Caco-2 (cell line): ENCODE measurements at regions not wholly inside any gene's neighbourhood (a gene's known extent, or its start where the extent isn't known, plus 50 kb on each side); places are given as distances from the start of the nearest gene placed in this dataset.

Experiments used
- BruUV-seq: library from RNA; stranded (reverse); fragments of 400-500 nt; replicated peaks from 2 replicates; lab custom pipeline; 2021; lab: Mats Ljungman, UMichigan
- CTCF ChIA-PET: fragments of 300-600 bp; sonication (Branson Sonifier 250); formaldehyde crosslinking; loops from one replicate; lab custom pipeline; 2022; ENCODE audit warnings: antibody characterized with exemption; lab: Charles Lee
- POLR2A ChIA-PET: fragments of 300-600 bp; sonication (Branson Sonifier 250); formaldehyde crosslinking; loops from one replicate; lab custom pipeline; 2022; ENCODE audit warnings: antibody characterized with exemption; lab: Charles Lee
- DNase-seq, 2 experiments: peaks; one replicate each; pipeline versions ENCODE4 v3.0.0 to v3.0.0-alpha.2; 2020 to 2022
- H3K27me3 ChIP-seq: replicated peaks from 2 replicates; pipeline ENCODE4 v1.6.0; 2011; ENCODE audit warnings: low read length; ENCODE audit not compliant: control insufficient read depth, insufficient read depth
- H3K36me3 ChIP-seq: 2 replicates; pipeline ENCODE4 v1.5.1; 2011; ENCODE audit warnings: low read length; ENCODE audit not compliant: control insufficient read depth, insufficient read depth
- H3K4me1 ChIP-seq: fragments of 250-450 bp; sonication (Bioruptor Pico); 2 replicates; pipeline ENCODE4 v1.5.1; 2020; ENCODE audit warnings: mild to moderate bottlenecking
- H3K4me3 ChIP-seq: 2 replicates; pipeline ENCODE4 v1.5.1; 2011; ENCODE audit warnings: low read depth, mild to moderate bottlenecking, control low read depth, low read length
- H3K9me3 ChIP-seq: fragments of 250-450 bp; sonication (Bioruptor Pico); 2 replicates; pipeline ENCODE4 v1.5.1; 2020; ENCODE audit warnings: mild to moderate bottlenecking, moderate library complexity
- H3K27ac Mint-ChIP-seq: one replicate; pipeline ENCODE4 v1.8.0; 2022; ENCODE audit warnings: mixed read lengths; ENCODE audit not compliant: unreplicated experiment
- H3K27me3 Mint-ChIP-seq: one replicate; pipeline ENCODE4 v1.8.0; 2022; ENCODE audit warnings: mixed read lengths; ENCODE audit not compliant: insufficient read depth, unreplicated experiment
- H3K36me3 Mint-ChIP-seq: one replicate; pipeline ENCODE4 v1.8.0; 2022; ENCODE audit warnings: mild to moderate bottlenecking, mixed read lengths; ENCODE audit not compliant: insufficient read depth, unreplicated experiment
- H3K4me1 Mint-ChIP-seq: one replicate; pipeline ENCODE4 v1.8.0; 2022; ENCODE audit warnings: low read depth, mixed read lengths; ENCODE audit not compliant: unreplicated experiment
- H3K4me3 Mint-ChIP-seq: one replicate; pipeline ENCODE4 v1.8.0; 2022; ENCODE audit warnings: mild to moderate bottlenecking, moderate library complexity, mixed read lengths; ENCODE audit not compliant: unreplicated experiment
- H3K9me3 Mint-ChIP-seq: one replicate; pipeline ENCODE4 v1.8.0; 2022; ENCODE audit warnings: mixed read lengths; ENCODE audit not compliant: unreplicated experiment
- intact Hi-C: fragments of 100-400 bp; cut with micrococcal nuclease; formaldehyde crosslinking; loops from one replicate; pipeline ENCODE4 v1.10.0; 2022; ENCODE audit not compliant: unreplicated experiment
- TF ChIP-seq, protein P1 (sequence below), 2 experiments: fragments of 200-600 bp in 1 of 2; IDR thresholded peaks; 1 replicate in 1 of 2; 2 replicates in 1 of 2; pipeline versions ENCODE4 v1.5.1 to v1.8.0; 2011 to 2022; ENCODE audit warnings: antibody characterized with exemption in 1 of 2, control low read depth in 1 of 2, inconsistent platforms in 1 of 2, low read depth in 1 of 2, low read length in 1 of 2, mild to moderate bottlenecking in 1 of 2, moderate library complexity in 1 of 2; ENCODE audit not compliant: insufficient read depth in 1 of 2, severe bottlenecking in 1 of 2, unreplicated experiment in 1 of 2

GRCh38 chr10:90286406-90286805 lies 571.4 kb downstream of the HTR7 start:
- Histone ChIP-seq H3K36me3 (no peaks in the 10 kb centered on the region), H3K4me1 (no peaks in the 10 kb centered on the region), H3K4me3 (no peak overlapping the region), H3K9me3 (no peaks in the 10 kb centered on the region), H3K27me3 (no peaks in the 10 kb centered on the region)
- ChIA-PET CTCF (no interaction called here), POLR2A (no interaction called here)
- Mint-ChIP-seq H3K36me3 (no peaks in the 10 kb centered on the region), H3K27me3 (peaks cover 23% of the 10 kb centered on the region), H3K9me3 (no peaks in the 10 kb centered on the region), H3K27ac (no peak overlapping the region), H3K4me1 (no peaks in the 10 kb centered on the region), H3K4me3 (no peak overlapping the region)
- TF ChIP-seq, protein P1, sequence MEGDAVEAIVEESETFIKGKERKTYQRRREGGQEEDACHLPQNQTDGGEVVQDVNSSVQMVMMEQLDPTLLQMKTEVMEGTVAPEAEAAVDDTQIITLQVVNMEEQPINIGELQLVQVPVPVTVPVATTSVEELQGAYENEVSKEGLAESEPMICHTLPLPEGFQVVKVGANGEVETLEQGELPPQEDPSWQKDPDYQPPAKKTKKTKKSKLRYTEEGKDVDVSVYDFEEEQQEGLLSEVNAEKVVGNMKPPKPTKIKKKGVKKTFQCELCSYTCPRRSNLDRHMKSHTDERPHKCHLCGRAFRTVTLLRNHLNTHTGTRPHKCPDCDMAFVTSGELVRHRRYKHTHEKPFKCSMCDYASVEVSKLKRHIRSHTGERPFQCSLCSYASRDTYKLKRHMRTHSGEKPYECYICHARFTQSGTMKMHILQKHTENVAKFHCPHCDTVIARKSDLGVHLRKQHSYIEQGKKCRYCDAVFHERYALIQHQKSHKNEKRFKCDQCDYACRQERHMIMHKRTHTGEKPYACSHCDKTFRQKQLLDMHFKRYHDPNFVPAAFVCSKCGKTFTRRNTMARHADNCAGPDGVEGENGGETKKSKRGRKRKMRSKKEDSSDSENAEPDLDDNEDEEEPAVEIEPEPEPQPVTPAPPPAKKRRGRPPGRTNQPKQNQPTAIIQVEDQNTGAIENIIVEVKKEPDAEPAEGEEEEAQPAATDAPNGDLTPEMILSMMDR (IDR thresholded peaks at IDR 0.05; ENCODE audit: insufficient read depth in 1 of 2, low read depth in 1 of 2, low read length in 1 of 2, severe bottlenecking in 1 of 2, unreplicated experiment in 1 of 2), result no peak
- intact Hi-C loops, result loop anchor here (10.0 kb wide), 1 partner anchor 148 kb away; no protein-coding TSS in a partner anchor
- no TSS peak for BruUV-seq
- DNase-seq, result no peak

- ChIA-PET POLR2A (no interaction called here), CTCF (no interaction called here)
- Histone ChIP-seq H3K4me3 (no peak overlapping the region), H3K27me3 (no peaks in the 10 kb centered on the region), H3K4me1 (no peaks in the 10 kb centered on the region), H3K36me3 (no peaks in the 10 kb centered on the region), H3K9me3 (no peaks in the 10 kb centered on the region)
- TF ChIP-seq, protein P1 (IDR thresholded peaks at IDR 0.05; ENCODE audit: insufficient read depth in 1 of 2, low read depth in 1 of 2, low read length in 1 of 2, severe bottlenecking in 1 of 2, unreplicated experiment in 1 of 2), result no peak
- Mint-ChIP-seq H3K4me3 (no peak overlapping the region), H3K4me1 (no peaks in the 10 kb centered on the region), H3K27ac (no peak overlapping the region), H3K36me3 (no peaks in the 10 kb centered on the region), H3K27me3 (peaks cover 23% of the 10 kb centered on the region), H3K9me3 (no peaks in the 10 kb centered on the region)
- BruUV-seq, result no TSS peak
- intact Hi-C loops, result loop anchor here (10.0 kb wide), 1 partner anchor 148 kb away; no protein-coding TSS in a partner anchor
- DNase-seq, result no peak
Measured at GRCh38 chr10:90286941-90287340, 570.9 kb downstream of the HTR7 start.

DNA sequence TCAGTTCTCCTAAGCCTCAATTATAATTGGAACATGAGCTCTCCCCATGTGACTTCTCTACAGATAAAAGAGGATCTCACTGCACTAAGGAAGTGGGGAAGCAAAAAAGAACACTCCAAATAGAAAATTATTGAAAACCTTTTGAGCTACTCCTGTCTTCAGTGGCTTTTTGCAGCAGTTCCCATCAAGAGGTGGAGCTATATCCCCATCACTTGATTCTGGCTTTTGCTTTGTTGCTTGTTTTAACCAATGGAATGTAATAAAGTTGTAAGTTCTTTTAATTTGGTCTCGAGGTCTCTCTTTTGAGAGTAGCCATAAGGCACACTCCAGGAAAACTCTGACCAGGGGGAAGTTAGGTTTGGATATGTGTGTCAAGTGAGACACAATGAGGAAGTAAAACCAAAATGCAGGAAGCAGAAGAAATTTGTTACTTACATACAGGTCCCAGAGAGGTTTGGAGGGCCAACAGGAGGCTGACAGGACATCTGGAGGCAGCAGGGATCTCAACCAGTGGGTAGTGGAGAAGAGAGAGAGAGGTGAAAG lies 569.4 kb downstream of the HTR7 start:
- POLR2A ChIA-PET, result no interaction called here
- Histone ChIP-seq H3K36me3 (no peaks in the 10 kb centered on the region), H3K9me3 (no peaks in the 10 kb centered on the region), H3K27me3 (no peaks in the 10 kb centered on the region), H3K4me1 (no peaks in the 10 kb centered on the region), H3K4me3 (no peak overlapping the region)
- intact Hi-C loops, result loop anchor here (1.0 to 10.0 kb wide), 2 partner anchors 146 to 291 kb away; no protein-coding TSS in a partner anchor
- CTCF ChIA-PET, result interaction anchor here (0.8 to 1.6 kb wide), 3 partner anchors 297 to 304 kb away, joined by 4 to 14 read pairs (median 4); no protein-coding TSS in a partner anchor
- H3K4me1 Mint-ChIP-seq, result no peaks in the 10 kb centered on the region
- peaks cover 23% of the 10 kb centered on the region for H3K27me3 Mint-ChIP-seq
- TF ChIP-seq, protein P1 (IDR thresholded peaks at IDR 0.05; ENCODE audit: insufficient read depth in 1 of 2, low read depth in 1 of 2, low read length in 1 of 2, severe bottlenecking in 1 of 2, unreplicated experiment in 1 of 2), result no peak
- DNase-seq, result no peak
- no peak overlapping the region for H3K4me3 Mint-ChIP-seq
- no peak overlapping the region for H3K27ac Mint-ChIP-seq
- no TSS peak for BruUV-seq
- no peaks in the 10 kb centered on the region for H3K36me3 Mint-ChIP-seq
- H3K9me3 Mint-ChIP-seq, result no peaks in the 10 kb centered on the region
